Activated CD8-positive, alpha-beta memory T cell treated with anti-CD3 and anti-CD28 coated beads, Interleukin-2, amount 50 U/mL, for 4 hours (primary cell): ENCODE measurements at regions not wholly inside any gene's neighbourhood (a gene's known extent, or its start where the extent isn't known, plus 50 kb on each side); places are given as distances from the start of the nearest gene placed in this dataset.

Experiments used
- DNase-seq: peaks from one replicate; pipeline ENCODE4 v3.0.0-alpha.2; 2020

- DNase-seq = no peak
Observed at GRCh38 chr13:107133950-107134349, 566.0 kb upstream of the ARGLU1 start.

- no peak for DNase-seq
Observed at GRCh38 chr13:107130566-107130965, 562.6 kb upstream of the ARGLU1 start.

GRCh38 chr13:107124730-107125129 is 556.8 kb upstream of the ARGLU1 start:
- no peak for DNase-seq

DNA sequence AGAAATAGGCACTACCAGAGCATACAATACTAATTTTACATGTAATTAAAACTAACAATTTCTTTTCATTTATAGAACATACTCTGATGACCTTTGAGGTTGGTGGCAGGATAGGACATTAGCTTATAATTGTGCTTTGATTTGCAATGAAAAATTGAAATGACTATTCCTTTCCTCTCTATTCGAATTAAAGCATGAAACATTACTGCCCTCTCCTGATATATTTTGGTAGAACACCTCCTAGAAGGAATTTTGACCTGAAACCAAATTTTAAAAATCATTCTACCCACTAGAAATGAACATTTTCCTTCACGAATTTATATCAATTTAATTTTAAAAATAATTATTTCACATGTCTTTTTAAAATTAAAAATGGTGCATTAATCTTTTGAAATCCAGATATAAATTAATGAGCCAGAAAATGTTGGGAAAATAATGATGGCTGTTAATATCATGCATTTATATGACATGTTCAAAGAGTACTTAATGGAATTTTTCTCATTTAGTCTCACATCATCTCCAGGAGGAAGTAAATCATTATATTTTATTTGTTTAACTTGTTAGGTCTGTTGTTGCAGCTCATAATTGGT is 556.3 kb upstream of the ARGLU1 start:
- no peak for DNase-seq

DNA sequence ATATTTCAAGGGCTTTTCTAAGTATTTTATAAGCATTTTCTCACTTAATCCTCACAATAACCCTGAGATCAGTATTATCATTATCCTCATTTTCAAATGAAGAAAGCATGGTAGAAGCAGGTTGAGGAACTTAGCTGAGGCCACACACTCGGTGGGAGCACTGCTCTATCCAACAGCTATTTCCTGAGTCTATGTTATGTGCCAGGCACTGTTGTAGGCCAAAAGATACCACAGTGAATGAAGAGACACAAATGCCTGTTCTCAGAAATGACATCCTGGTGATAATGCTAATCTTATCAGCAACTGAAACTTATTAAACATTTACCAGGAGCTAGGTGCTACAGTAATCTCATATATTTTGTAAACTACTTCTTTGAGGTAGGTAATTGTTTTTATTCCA is 553.9 kb upstream of the ARGLU1 start:
- DNase-seq = no peak

- no peak for DNase-seq
Observed at GRCh38 chr13:107119989-107120881, 552.3 kb upstream of the ARGLU1 start.

- no peak for DNase-seq
Observed at GRCh38 chr13:107118506-107118905, 550.6 kb upstream of the ARGLU1 start.

GRCh38 chr13:107117327-107118012 is 549.5 kb upstream of the ARGLU1 start:
- no peak for DNase-seq

GRCh38 chr13:107113387-107113786 is 545.5 kb upstream of the ARGLU1 start:
- no peak for DNase-seq

- DNase-seq = no peak
Observed at GRCh38 chr13:107111248-107111647, 543.3 kb upstream of the ARGLU1 start.

DNA sequence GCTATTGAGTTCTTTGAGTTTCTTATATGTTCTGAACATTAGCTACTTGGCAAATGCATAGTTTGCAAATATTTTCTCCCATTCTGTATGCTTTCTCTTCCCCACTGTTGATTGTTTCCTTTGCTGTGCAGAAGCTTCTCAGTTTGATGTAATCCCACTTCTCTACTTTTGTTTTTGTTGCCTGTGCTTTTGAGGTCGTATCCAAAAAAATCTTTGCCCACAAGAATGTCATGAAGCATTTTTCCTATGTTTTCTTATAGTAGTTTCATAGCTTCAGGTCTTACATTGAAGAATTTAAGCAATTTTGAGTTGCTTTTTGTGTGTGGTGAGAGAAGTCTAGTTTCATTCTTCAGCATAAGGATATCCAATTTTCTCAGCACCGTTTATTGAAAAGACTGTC is 536.7 kb upstream of the ARGLU1 start:
- no peak for DNase-seq

- no peak for DNase-seq
Observed at GRCh38 chr13:107102676-107103075, 534.7 kb upstream of the ARGLU1 start.

GRCh38 chr13:107099661-107100060 is 531.7 kb upstream of the ARGLU1 start:
- no peak for DNase-seq

GRCh38 chr13:107097916-107098315 is 530.0 kb upstream of the ARGLU1 start:
- DNase-seq = no peak

DNA sequence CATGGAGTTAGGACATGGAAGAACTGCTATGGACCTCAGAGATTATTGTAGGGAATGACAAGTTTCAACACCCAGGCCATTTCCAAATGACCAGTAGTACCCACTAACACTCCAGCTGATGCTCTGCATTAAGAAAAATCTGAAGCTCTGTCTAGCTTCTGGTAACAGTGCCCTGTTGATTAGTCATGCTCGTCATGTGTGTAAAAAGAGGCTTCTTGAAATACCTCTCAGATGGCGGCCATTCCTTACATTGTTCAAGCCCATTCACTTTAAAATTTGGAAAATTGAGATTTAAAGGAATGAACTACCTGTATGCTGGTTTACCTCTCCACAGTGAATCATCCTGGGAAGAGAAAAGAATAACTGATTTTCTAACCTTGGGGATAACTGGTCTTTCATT is 527.9 kb upstream of the ARGLU1 start:
- DNase-seq = no peak

- DNase-seq = no peak
Observed at GRCh38 chr13:107091861-107092260, 523.9 kb upstream of the ARGLU1 start.

- no peak for DNase-seq
Observed at GRCh38 chr13:107091428-107091827, 523.5 kb upstream of the ARGLU1 start.

DNA sequence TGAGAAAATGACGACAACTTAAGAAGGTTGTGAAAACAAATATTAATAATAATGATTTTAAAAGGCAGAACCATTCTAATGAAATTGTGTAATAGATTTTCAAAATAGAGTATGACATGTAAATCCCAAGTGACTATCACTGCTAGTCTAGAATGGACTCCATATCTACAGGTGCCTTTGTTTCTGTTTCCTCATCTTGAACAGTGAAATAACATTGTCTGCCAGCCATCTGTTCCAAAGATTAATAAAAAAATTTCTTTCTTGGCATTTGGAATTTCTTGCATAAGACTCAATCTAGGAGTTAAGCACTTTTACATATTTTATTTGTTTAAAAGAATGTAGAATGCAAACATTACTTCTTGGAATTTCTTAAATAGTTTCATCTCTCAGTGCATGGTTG is 520.1 kb upstream of the ARGLU1 start:
- DNase-seq = no peak

DNA sequence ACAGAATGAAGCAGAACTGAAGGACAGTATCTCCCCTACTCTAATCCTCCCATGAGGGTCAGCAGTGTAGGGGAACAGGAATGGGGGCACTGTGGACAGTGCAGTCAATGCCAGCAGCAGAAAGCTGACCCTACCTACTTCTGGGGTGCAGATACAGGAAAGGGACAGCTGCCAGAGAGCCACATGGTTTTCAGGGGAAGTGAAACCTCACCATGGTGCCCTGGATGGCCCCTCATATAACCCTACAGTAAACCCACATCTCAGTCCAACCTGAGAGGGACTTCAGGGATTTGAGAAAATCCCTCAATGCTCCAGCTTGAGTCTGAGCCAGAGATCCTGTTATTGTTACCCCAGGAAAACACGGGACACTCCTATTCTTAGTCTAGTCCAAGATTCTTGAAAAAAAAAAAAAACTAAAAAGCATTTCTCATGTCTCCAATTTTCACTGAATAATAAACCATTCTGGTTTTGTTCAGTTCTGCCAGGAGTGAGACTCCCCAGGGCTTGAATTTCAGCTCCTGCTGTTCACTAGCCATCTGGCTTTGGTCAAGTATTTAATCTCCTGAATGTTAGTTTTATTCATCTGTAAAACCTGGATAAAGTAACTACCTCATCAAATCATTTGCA is 511.6 kb upstream of the ARGLU1 start:
- no peak for DNase-seq

- no peak for DNase-seq
Observed at GRCh38 chr13:107078229-107078765, 510.4 kb upstream of the ARGLU1 start.

- DNase-seq = no peak
Observed at GRCh38 chr13:107076801-107077200, 508.9 kb upstream of the ARGLU1 start.

GRCh38 chr13:107075576-107075975 is 507.6 kb upstream of the ARGLU1 start:
- DNase-seq = no peak

DNA sequence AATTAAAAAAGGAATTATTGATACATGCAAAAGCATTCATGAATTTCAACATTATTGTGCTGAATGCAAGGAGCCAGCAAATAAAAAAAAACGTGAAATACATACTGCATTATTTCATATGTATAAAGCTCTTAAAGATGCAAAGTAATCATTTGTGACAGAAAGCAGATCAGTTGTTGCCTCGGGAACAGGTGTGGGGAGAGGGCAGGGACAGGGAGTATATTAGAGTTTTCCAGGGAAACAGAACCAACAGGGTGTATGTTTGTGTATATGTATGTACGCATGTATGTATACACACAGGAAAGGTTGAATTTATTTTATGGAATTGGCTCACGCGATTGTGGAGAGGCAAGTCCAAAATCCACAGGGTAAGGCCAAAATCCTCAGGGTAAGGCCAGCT is 502.9 kb upstream of the ARGLU1 start:
- DNase-seq = no peak
